OCI-LY1 (cell line): ENCODE measurements at regions not wholly inside any gene's neighbourhood (a gene's known extent, or its start where the extent isn't known, plus 50 kb on each side); places are given as distances from the start of the nearest gene placed in this dataset.

Source experiments
- H2AFZ ChIP-seq: fragments of 200-600 bp; sonication (generic), shearing (Covaris generic); 2 replicates; pipeline ENCODE4 v1.6.0; 2014; ENCODE audit warnings: antibody characterized with exemption, mild to moderate bottlenecking, low read length
- H3F3A ChIP-seq: fragments of 200-600 bp; sonication (generic), shearing (Covaris generic); 2 replicates; pipeline ENCODE4 v1.6.0; 2014; ENCODE audit warnings: mild to moderate bottlenecking, antibody characterized with exemption, low read length, moderate library complexity; ENCODE audit not compliant: insufficient read depth
- H3K27ac ChIP-seq: fragments of 200-600 bp; sonication (generic); 2 replicates; pipeline ENCODE4 v1.5.1; 2014; ENCODE audit warnings: low read length, mixed run types, mild to moderate bottlenecking, low read depth; ENCODE audit not compliant: poor library complexity, severe bottlenecking
- H3K27me3 ChIP-seq: fragments of 200-600 bp; sonication (generic); 2 replicates; pipeline ENCODE4 v1.6.0; 2014; ENCODE audit warnings: antibody characterized with exemption, mild to moderate bottlenecking, low read length, moderate library complexity; ENCODE audit not compliant: insufficient read depth
- H3K36me3 ChIP-seq: fragments of 200-600 bp; sonication (generic); 2 replicates; pipeline ENCODE4 v1.6.1; 2014; ENCODE audit warnings: mild to moderate bottlenecking, antibody characterized with exemption, low read length, moderate library complexity, mixed read lengths; ENCODE audit not compliant: insufficient read depth
- H3K4me1 ChIP-seq: fragments of 200-600 bp; sonication (generic); 2 replicates; pipeline ENCODE4 v1.5.1; 2014; ENCODE audit warnings: mild to moderate bottlenecking, low read length, moderate library complexity; ENCODE audit not compliant: insufficient read depth, severe bottlenecking
- H3K4me2 ChIP-seq: fragments of 200-600 bp; sonication (generic), shearing (Covaris generic); 2 replicates; pipeline ENCODE4 v1.6.1; 2014; ENCODE audit warnings: low read length
- H3K4me3 ChIP-seq: fragments of 200-600 bp; sonication (generic); 2 replicates; pipeline ENCODE4 v1.5.1; 2014; ENCODE audit warnings: low read length, low read depth, mild to moderate bottlenecking, mixed read lengths; ENCODE audit not compliant: poor library complexity, severe bottlenecking
- H3K79me2 ChIP-seq: fragments of 200-600 bp; shearing (Covaris generic); 2 replicates; pipeline ENCODE4 v1.6.1; 2016; ENCODE audit warnings: mixed run types, low read length, mixed read lengths; ENCODE audit not compliant: insufficient read depth
- H3K9ac ChIP-seq: fragments of 200-600 bp; sonication (generic), shearing (Covaris generic); 2 replicates; pipeline ENCODE4 v1.6.1; 2014; ENCODE audit warnings: mild to moderate bottlenecking, low read length, mixed read lengths
- H3K9me2 ChIP-seq: fragments of 200-600 bp; sonication (generic), shearing (Covaris generic); 2 replicates; pipeline ENCODE4 v1.6.1; 2014; ENCODE audit warnings: low read depth, mild to moderate bottlenecking, low read length, mixed read lengths
- H3K9me3 ChIP-seq: fragments of 200-600 bp; shearing (Covaris generic); 2 replicates; pipeline ENCODE4 v1.6.1; 2014; ENCODE audit warnings: low read length, mixed read lengths
- H4K20me1 ChIP-seq: fragments of 200-600 bp; sonication (generic), shearing (Covaris generic); 2 replicates; pipeline ENCODE4 v1.6.0; 2016; ENCODE audit warnings: mild to moderate bottlenecking, low read length; ENCODE audit not compliant: insufficient read depth
- EZH2 ChIP-seq: fragments of 200-600 bp; sonication (generic), shearing (Covaris generic); IDR thresholded peaks from 2 replicates; pipeline ENCODE4 v1.8.0; 2017; ENCODE audit warnings: borderline replicate concordance, mixed run types, mild to moderate bottlenecking, antibody characterized with exemption, low read length, moderate library complexity, mixed read lengths
- TF ChIP-seq, protein P1 (sequence below): fragments of 200-600 bp; sonication (generic), shearing (Covaris generic); IDR thresholded peaks from 2 replicates; pipeline ENCODE4 v1.5.1; 2017; ENCODE audit warnings: mild to moderate bottlenecking, antibody characterized with exemption, low read length, moderate library complexity, mixed read lengths

DNA sequence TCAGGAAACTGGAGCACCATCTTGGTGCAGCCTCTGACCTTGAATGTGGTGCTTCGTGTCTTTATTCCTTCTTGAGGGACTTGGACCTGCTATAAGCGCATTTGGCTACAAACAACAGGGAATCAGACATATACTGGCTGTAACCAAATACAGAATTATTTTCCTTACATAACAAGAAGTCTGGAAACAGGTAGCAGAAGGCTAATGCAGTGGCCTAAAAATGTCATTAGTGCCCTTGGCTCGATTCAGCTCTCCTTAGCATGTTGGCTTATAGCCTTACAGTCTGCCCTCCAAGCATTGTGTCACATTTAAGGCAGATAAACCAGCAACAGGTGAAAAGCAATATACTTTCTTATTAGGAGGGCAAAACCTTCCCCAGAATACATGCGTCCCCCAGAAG, 655.4 kb downstream of the XIRP2 start:
- no peak overlapping the region for H2AFZ ChIP-seq
- no peak overlapping the region for H3K4me3 ChIP-seq
- H3K27ac ChIP-seq = no peak overlapping the region
- no peaks in the 10 kb centered on the region for H3K4me1 ChIP-seq
- H4K20me1 ChIP-seq = no peaks in the 10 kb centered on the region
- H3K36me3 ChIP-seq = no peaks in the 10 kb centered on the region
- H3K27me3 ChIP-seq = no peaks in the 10 kb centered on the region
- no peak overlapping the region for H3K9ac ChIP-seq
- no peak overlapping the region for H3K4me2 ChIP-seq
- H3F3A ChIP-seq = no peaks in the 10 kb centered on the region
- H3K9me3 ChIP-seq = no peaks in the 10 kb centered on the region
- no peaks in the 10 kb centered on the region for H3K79me2 ChIP-seq
- H3K9me2 ChIP-seq = no peaks in the 10 kb centered on the region
- TF ChIP-seq, protein P1, sequence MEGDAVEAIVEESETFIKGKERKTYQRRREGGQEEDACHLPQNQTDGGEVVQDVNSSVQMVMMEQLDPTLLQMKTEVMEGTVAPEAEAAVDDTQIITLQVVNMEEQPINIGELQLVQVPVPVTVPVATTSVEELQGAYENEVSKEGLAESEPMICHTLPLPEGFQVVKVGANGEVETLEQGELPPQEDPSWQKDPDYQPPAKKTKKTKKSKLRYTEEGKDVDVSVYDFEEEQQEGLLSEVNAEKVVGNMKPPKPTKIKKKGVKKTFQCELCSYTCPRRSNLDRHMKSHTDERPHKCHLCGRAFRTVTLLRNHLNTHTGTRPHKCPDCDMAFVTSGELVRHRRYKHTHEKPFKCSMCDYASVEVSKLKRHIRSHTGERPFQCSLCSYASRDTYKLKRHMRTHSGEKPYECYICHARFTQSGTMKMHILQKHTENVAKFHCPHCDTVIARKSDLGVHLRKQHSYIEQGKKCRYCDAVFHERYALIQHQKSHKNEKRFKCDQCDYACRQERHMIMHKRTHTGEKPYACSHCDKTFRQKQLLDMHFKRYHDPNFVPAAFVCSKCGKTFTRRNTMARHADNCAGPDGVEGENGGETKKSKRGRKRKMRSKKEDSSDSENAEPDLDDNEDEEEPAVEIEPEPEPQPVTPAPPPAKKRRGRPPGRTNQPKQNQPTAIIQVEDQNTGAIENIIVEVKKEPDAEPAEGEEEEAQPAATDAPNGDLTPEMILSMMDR = no peak
- TF ChIP-seq EZH2 = no peak

DNA sequence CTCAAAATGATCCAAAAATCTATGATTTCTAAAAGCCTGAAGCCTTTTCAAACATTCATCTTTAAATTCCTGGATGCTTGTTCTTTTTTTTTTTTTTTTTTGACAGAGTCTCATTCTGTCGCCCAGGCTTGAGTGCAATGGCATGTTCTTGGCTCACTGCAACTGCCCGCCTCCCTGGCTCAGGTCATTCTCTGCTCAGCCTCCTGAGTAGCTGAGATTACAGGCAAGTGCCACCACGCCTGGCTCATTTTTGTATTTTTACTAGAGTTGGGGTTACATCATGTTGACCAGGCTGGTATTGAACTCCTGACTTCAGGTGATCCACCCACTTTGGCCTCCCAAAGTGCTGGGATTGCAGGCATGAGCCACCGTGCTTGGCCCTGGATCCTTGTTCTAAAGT, 649.5 kb downstream of the XIRP2 start:
- Histone ChIP-seq H3K9me2 (no peaks in the 10 kb centered on the region), H3K79me2 (no peaks in the 10 kb centered on the region), H3K9ac (no peak overlapping the region), H3K27me3 (no peaks in the 10 kb centered on the region), H3K36me3 (no peaks in the 10 kb centered on the region), H3F3A (no peaks in the 10 kb centered on the region), H3K4me1 (no peaks in the 10 kb centered on the region), H3K9me3 (no peaks in the 10 kb centered on the region), H3K4me2 (no peak overlapping the region), H3K27ac (no peak overlapping the region), H3K4me3 (no peak overlapping the region), H4K20me1 (no peaks in the 10 kb centered on the region), H2AFZ (no peak overlapping the region)
- TF ChIP-seq, protein P1 = no peak
- TF ChIP-seq EZH2 = no peak

DNA sequence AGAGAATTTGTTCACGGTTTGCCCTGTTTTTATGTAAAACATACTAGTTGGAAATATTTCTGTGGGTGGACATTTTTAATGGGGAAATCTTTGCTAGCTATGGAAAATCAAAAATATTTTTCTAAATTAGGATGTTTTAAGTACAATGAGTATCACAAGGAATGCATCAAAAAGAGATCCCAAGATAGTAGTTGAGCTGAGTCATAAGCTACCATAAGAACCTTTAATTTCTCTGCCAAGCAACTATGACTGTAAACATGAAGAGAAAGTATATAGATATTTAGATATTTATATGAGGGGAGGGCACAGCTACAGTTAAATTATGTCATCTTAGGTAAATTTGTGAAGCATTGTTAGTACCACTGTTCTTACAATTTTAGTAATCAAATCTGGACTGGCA, 646.2 kb downstream of the XIRP2 start:
- Histone ChIP-seq H3K4me2 (no peak overlapping the region), H3K4me3 (no peak overlapping the region), H3K36me3 (no peaks in the 10 kb centered on the region), H3F3A (no peaks in the 10 kb centered on the region), H3K79me2 (no peaks in the 10 kb centered on the region), H3K9me3 (no peaks in the 10 kb centered on the region), H3K27me3 (no peaks in the 10 kb centered on the region), H2AFZ (no peak overlapping the region), H4K20me1 (no peaks in the 10 kb centered on the region), H3K9ac (no peak overlapping the region), H3K27ac (no peak overlapping the region), H3K9me2 (no peaks in the 10 kb centered on the region), H3K4me1 (no peaks in the 10 kb centered on the region)
- TF ChIP-seq, protein P1 = no peak
- no peak for TF ChIP-seq EZH2
